CD4-positive, alpha-beta T cell (primary cell): ENCODE measurements at regions not wholly inside any gene's neighbourhood (a gene's known extent, or its start where the extent isn't known, plus 50 kb on each side); places are given as distances from the start of the nearest gene placed in this dataset.

Source experiments
- ATAC-seq: fragments of 200-7000 bp; cut with Tn5 transposase; one replicate; pipeline ENCODE4 v1.10.0; 2022; ENCODE audit warnings: mild to moderate bottlenecking; ENCODE audit not compliant: poor library complexity
- CTCF ChIA-PET: fragments of 350-600 bp; sonication (Branson Sonifier 250); formaldehyde crosslinking; loops from one replicate; lab custom pipeline; 2021; ENCODE audit warnings: antibody characterized with exemption, inconsistent platforms; lab: Charles Lee
- POLR2A ChIA-PET: fragments of 350-600 bp; sonication (Branson Sonifier 250); formaldehyde crosslinking; loops from one replicate; lab custom pipeline; 2021; ENCODE audit warnings: antibody characterized with exemption, inconsistent platforms; lab: Charles Lee
- DNase-seq, 14 experiments: peaks; one replicate each; pipeline ENCODE4 v3.0.0-alpha.2; 2013 to 2020; ENCODE audit warnings: mixed read lengths in 2 of 14
- H3K27ac ChIP-seq, 2 donors: one replicate each; pipeline versions ENCODE4 v1.5.1 to v1.7.0; 2013; ENCODE audit warnings: low read length in 2 of 2, low read depth in 1 of 2, mild to moderate bottlenecking in 1 of 2
- H3K27me3 ChIP-seq, 2 experiments: 1 replicate in 1 of 2; 2 replicates in 1 of 2; pipeline versions ENCODE4 v1.6.1 to v1.7.0; 2013; ENCODE audit warnings: low read length in 2 of 2, control low read depth in 1 of 2, mild to moderate bottlenecking in 1 of 2, moderate library complexity in 1 of 2; ENCODE audit not compliant: insufficient read depth in 2 of 2, control insufficient read depth in 1 of 2
- H3K36me3 ChIP-seq: one replicate; pipeline ENCODE4 v1.6.1; 2013; ENCODE audit warnings: low read length, control low read depth; ENCODE audit not compliant: insufficient read depth
- H3K4me1 ChIP-seq: one replicate; pipeline ENCODE4 v1.6.1; 2013; ENCODE audit warnings: low read length, control low read depth; ENCODE audit not compliant: insufficient read depth
- H3K4me3 ChIP-seq: one replicate; pipeline ENCODE4 v1.5.1; 2013; ENCODE audit warnings: mild to moderate bottlenecking, low read length, moderate library complexity
- H3K9me3 ChIP-seq, 2 experiments: 1 replicate in 1 of 2; 2 replicates in 1 of 2; pipeline versions ENCODE4 v1.6.1 to v1.7.0; 2013; ENCODE audit warnings: low read length in 2 of 2, mild to moderate bottlenecking in 2 of 2, control low read depth in 1 of 2, moderate library complexity in 1 of 2; ENCODE audit not compliant: control insufficient read depth in 1 of 2, insufficient read depth in 1 of 2
- H3K27ac Mint-ChIP-seq: one replicate; pipeline ENCODE4 v1.8.0; 2020; ENCODE audit warnings: mixed read lengths
- H3K27me3 Mint-ChIP-seq: one replicate; pipeline ENCODE4 v1.8.0; 2021; ENCODE audit warnings: mixed read lengths
- H3K36me3 Mint-ChIP-seq: one replicate; pipeline ENCODE4 v1.8.0; 2021; ENCODE audit warnings: low read depth, mixed read lengths
- H3K4me1 Mint-ChIP-seq: one replicate; pipeline ENCODE4 v1.8.0; 2021; ENCODE audit warnings: low read depth, mixed read lengths
- H3K4me3 Mint-ChIP-seq: one replicate; pipeline ENCODE4 v1.8.0; 2020; ENCODE audit warnings: mild to moderate bottlenecking, mixed read lengths
- H3K9me3 Mint-ChIP-seq: one replicate; pipeline ENCODE4 v1.8.0; 2020; ENCODE audit warnings: mixed read lengths
- intact Hi-C, 2 experiments: fragments of 100-400 bp; cut with DNase I in 1 of 2; cut with micrococcal nuclease in 1 of 2; formaldehyde crosslinking; loops; one replicate each; pipeline versions ENCODE4 v1.15.1 to v1.9.0; 2023 to 2025; cut with DNase I, micrococcal nuclease
- TF ChIP-seq, protein P1 (sequence below): fragments of 200-600 bp; IDR thresholded peaks from one replicate; pipeline ENCODE4 v1.8.0; 2022; ENCODE audit warnings: antibody characterized with exemption, mild to moderate bottlenecking

DNA sequence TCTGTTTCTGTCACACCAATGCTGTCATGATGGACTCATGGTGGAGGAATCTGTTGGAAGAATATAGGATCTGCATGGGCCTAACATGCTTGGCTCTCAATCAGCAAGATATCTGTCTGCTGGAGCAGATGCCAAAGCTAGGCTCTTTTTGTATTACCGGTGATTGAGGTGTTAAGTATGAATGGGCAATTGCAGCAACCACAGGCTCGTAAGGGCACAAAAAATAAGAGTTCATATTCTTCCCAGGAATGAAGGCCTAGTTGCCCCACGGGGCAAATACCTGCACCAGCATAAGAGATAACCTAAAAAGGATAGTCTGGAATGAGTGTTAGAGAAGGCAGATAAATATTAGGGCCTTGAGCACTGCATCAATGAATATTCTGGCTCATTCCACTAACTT, 679.5 kb upstream of the COX7C start:
- no peaks in the 10 kb centered on the region for H3K27me3 ChIP-seq
- Mint-ChIP-seq H3K27me3 (no peaks in the 10 kb centered on the region), H3K4me3 (no peak overlapping the region), H3K4me1 (no peaks in the 10 kb centered on the region), H3K36me3 (no peaks in the 10 kb centered on the region), H3K9me3 (peaks cover 10% of the 10 kb centered on the region), H3K27ac (no peak overlapping the region)
- ATAC-seq (no peak), DNase-seq (no peak)
- no peak overlapping the region for H3K27ac ChIP-seq
- intact Hi-C loops, result no loop called here
- ChIA-PET POLR2A (no interaction called here), CTCF (no interaction called here)
- TF ChIP-seq, protein P1, sequence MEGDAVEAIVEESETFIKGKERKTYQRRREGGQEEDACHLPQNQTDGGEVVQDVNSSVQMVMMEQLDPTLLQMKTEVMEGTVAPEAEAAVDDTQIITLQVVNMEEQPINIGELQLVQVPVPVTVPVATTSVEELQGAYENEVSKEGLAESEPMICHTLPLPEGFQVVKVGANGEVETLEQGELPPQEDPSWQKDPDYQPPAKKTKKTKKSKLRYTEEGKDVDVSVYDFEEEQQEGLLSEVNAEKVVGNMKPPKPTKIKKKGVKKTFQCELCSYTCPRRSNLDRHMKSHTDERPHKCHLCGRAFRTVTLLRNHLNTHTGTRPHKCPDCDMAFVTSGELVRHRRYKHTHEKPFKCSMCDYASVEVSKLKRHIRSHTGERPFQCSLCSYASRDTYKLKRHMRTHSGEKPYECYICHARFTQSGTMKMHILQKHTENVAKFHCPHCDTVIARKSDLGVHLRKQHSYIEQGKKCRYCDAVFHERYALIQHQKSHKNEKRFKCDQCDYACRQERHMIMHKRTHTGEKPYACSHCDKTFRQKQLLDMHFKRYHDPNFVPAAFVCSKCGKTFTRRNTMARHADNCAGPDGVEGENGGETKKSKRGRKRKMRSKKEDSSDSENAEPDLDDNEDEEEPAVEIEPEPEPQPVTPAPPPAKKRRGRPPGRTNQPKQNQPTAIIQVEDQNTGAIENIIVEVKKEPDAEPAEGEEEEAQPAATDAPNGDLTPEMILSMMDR, result no peak
- H3K4me3 ChIP-seq, result no peak overlapping the region
- H3K36me3 ChIP-seq, result no peaks in the 10 kb centered on the region
- peaks cover 0 to 6% of the 10 kb centered on the region in 2 experiments for H3K9me3 ChIP-seq
- no peaks in the 10 kb centered on the region for H3K4me1 ChIP-seq

DNA sequence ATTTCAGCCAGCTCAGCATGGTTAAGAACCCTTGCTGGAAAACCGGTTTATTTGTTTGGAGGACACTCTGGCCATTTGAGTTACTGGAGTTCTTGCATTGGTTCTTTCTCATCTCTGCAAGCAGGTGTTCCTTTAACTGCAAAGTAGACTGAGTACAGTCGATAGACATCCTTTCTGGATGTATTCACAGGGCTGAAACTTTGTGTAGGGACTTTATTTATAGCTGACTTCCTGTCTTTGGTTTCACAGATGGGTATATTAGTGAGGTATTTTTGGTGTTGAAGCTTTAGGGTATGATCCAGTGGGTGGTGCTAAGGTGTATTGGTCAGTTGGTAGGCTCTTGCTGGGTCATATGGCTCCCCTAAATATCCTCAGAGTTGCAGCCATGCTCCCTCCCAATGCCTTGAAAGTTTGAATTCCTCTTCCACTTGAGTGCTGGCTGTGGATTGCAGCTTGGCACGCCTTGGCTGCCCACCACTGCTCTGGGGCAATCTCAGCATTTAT, 666.0 kb upstream of the COX7C start:
- Histone ChIP-seq H3K9me3 (peaks cover 0 to 8% of the 10 kb centered on the region in 2 experiments), H3K27me3 (no peaks in the 10 kb centered on the region), H3K36me3 (no peaks in the 10 kb centered on the region), H3K4me3 (no peak overlapping the region), H3K27ac (no peak overlapping the region), H3K4me1 (no peaks in the 10 kb centered on the region)
- H3K4me1 Mint-ChIP-seq, result no peaks in the 10 kb centered on the region
- no peak overlapping the region for H3K4me3 Mint-ChIP-seq
- H3K36me3 Mint-ChIP-seq, result no peaks in the 10 kb centered on the region
- CTCF ChIA-PET, result no interaction called here
- no peak for ATAC-seq
- no peak overlapping the region for H3K27ac Mint-ChIP-seq
- TF ChIP-seq, protein P1, result no peak
- H3K9me3 Mint-ChIP-seq, result no peaks in the 10 kb centered on the region
- intact Hi-C loops, result no loop called here
- POLR2A ChIA-PET, result no interaction called here
- no peak for DNase-seq
- H3K27me3 Mint-ChIP-seq, result no peaks in the 10 kb centered on the region

DNA sequence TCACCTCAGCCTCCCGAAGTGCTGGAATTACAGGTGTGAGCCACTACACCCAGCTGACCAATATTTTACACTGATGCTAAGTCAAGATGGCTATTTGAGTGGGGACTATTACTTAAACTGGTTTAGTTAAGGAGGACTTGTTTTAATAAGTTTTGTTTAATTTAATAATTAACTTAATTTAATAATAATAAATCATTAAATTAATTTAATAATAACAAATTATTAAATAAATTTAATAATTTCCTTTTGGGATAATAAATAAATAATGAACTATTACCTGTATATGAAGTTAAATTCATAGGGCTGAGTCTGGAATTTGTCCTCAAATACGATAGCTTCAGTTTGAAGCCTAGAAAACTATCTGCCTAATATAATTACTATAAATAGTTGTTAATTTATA, 665.1 kb upstream of the COX7C start:
- no peak for ATAC-seq
- no peaks in the 10 kb centered on the region for H3K36me3 Mint-ChIP-seq
- POLR2A ChIA-PET, result no interaction called here
- H3K27me3 Mint-ChIP-seq, result no peaks in the 10 kb centered on the region
- TF ChIP-seq, protein P1, result no peak
- H3K4me3 Mint-ChIP-seq, result no peak overlapping the region
- peaks cover 1% of the 10 kb centered on the region for H3K9me3 Mint-ChIP-seq
- CTCF ChIA-PET, result no interaction called here
- H3K27ac Mint-ChIP-seq, result no peak overlapping the region
- H3K36me3 ChIP-seq, result no peaks in the 10 kb centered on the region
- peaks cover 0 to 8% of the 10 kb centered on the region in 2 experiments for H3K9me3 ChIP-seq
- intact Hi-C loops, result no loop called here
- H3K4me1 ChIP-seq, result no peaks in the 10 kb centered on the region
- DNase-seq, result no peak
- no peak overlapping the region for H3K27ac ChIP-seq
- H3K4me3 ChIP-seq, result no peak overlapping the region
- no peaks in the 10 kb centered on the region for H3K4me1 Mint-ChIP-seq
- H3K27me3 ChIP-seq, result no peaks in the 10 kb centered on the region
